ENCODE measurements at regions not wholly inside any gene's neighbourhood (a gene's known extent, or its start where the extent isn't known, plus 50 kb on each side); places are given as distances from the start of the nearest gene placed in this dataset.

DNA sequence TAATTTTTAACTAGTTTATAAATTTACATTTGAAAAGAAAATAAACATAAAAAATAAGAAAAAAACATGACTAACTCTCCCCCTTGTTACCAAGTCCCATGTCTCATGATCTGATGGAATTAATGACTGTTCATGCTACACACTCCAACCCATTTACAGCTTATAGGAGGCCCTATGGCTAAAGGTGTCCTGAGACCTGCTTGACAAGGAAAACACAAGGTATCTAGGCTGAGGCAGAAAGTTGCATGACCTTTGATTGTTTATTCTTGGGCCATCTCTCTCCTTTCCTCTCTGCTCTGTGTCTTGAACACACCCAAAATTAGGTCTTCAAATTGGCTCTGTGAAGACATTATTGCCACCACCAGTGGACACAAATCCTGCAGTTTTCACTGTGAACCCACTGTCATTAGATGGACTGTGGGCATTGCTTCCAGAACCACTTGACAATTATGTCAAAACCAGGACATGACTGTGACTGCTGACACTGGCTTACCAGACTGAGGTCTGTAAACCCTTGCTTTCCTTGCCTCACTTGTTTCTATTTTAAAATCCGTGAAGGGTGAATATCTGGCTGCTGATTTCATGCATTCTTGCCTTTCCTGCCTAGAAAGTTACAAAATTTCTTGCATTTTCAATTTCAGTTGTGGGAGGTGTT lies 386.5 kb upstream of the SPRY2 start:
- H3K4me3 ChIP-seq (ENCODE audit: control insufficient read depth in 1 of 2, extremely low read depth in 1 of 2, low read length in 1 of 2), result no peak overlapping the region
- Mint-ChIP-seq H3K27ac (no peak overlapping the region), H3K4me1 (no peaks in the 10 kb centered on the region), H3K27me3 (no peaks in the 10 kb centered on the region), H3K4me3 (no peak overlapping the region), H3K36me3 (no peaks in the 10 kb centered on the region), H3K9me3 (peaks cover 5 to 34% (median 8%) of the 10 kb centered on the region in 3 donors)
- CTCF ChIA-PET, result no interaction called here
- ATAC-seq (replicated peaks in 1 of 4), result no peak
- H3K27ac ChIP-seq (ENCODE audit: low read length), result no peak overlapping the region
- H3K36me3 ChIP-seq (ENCODE audit: control insufficient read depth in 2 of 2, extremely low read depth in 1 of 2, insufficient read depth in 1 of 2, low read length in 1 of 2), result no peaks in the 10 kb centered on the region
- no peaks in the 10 kb centered on the region for H3K9me3 ChIP-seq
- WGBS (ENCODE audit: insufficient coverage), result 83% methylated on average over 1 of the region's 1 CpG
- no peaks in the 10 kb centered on the region for H3K4me1 ChIP-seq (ENCODE audit: control insufficient read depth in 1 of 2, extremely low read depth in 1 of 2, insufficient read depth in 2 of 2, low read length in 2 of 2)
- H3K27me3 ChIP-seq (replicated peaks in 1 of 2; ENCODE audit: control insufficient read depth in 2 of 2, extremely low read depth in 1 of 2, insufficient read depth in 2 of 2, low read length in 1 of 2), result no peaks in the 10 kb centered on the region
- POLR2A ChIA-PET, result no interaction called here
- DNase-seq, result no peak

DNA sequence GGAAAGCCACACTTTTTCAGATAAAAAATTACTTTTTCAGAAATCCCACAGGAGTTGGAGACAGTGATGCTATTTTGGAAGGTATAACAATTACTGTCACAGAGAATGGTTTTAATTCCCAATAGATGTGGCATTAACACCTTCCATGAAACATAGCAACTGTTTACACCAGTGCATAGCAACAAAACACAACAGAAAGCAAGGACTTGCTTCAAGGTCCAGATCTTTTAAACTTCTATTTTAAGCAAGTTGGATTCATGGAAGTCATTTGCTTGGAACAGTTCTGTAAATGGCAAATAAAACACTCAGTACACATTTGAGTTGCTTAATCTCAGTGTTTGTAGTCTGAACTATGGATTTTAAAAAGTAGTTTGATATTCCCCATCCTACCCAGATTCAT lies 385.9 kb upstream of the SPRY2 start:
- Mint-ChIP-seq H3K4me3 (no peak overlapping the region), H3K9me3 (peaks cover 5 to 35% (median 8%) of the 10 kb centered on the region in 3 donors), H3K4me1 (no peaks in the 10 kb centered on the region), H3K27ac (no peak overlapping the region), H3K36me3 (no peaks in the 10 kb centered on the region), H3K27me3 (no peaks in the 10 kb centered on the region)
- ChIA-PET CTCF (no interaction called here), POLR2A (no interaction called here)
- no peak for DNase-seq
- Histone ChIP-seq H3K4me1 (ENCODE audit: control insufficient read depth in 1 of 2, extremely low read depth in 1 of 2, insufficient read depth in 2 of 2, low read length in 2 of 2) (no peaks in the 10 kb centered on the region), H3K27me3 (replicated peaks in 1 of 2; ENCODE audit: control insufficient read depth in 2 of 2, extremely low read depth in 1 of 2, insufficient read depth in 2 of 2, low read length in 1 of 2) (no peaks in the 10 kb centered on the region), H3K9me3 (no peaks in the 10 kb centered on the region), H3K36me3 (ENCODE audit: control insufficient read depth in 2 of 2, extremely low read depth in 1 of 2, insufficient read depth in 1 of 2, low read length in 1 of 2) (no peaks in the 10 kb centered on the region), H3K27ac (ENCODE audit: low read length) (no peak overlapping the region), H3K4me3 (ENCODE audit: control insufficient read depth in 1 of 2, extremely low read depth in 1 of 2, low read length in 1 of 2) (no peak overlapping the region)
- ATAC-seq (replicated peaks in 1 of 4), result no peak

DNA sequence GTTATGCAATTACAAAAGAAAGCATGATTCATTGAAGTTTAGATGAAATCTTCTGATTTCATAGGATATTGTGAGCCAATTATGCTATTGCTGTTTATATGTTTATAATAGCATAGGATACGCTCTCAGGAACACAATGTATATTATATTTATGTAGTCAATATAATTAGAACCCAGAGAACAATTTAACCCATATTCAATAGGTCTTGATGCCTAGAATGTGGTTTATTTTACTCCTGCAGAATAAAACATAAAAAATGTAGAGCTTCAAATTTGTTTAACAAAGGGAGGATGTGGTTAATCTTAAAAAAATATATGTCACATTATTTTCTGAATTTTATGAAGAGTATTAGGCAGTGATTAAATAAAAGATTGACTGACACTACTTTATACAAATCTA lies 380.8 kb upstream of the SPRY2 start:
- Histone ChIP-seq H3K27ac (ENCODE audit: low read length) (no peak overlapping the region), H3K27me3 (replicated peaks in 1 of 2; ENCODE audit: control insufficient read depth in 2 of 2, extremely low read depth in 1 of 2, insufficient read depth in 2 of 2, low read length in 1 of 2) (no peaks in the 10 kb centered on the region), H3K4me3 (ENCODE audit: control insufficient read depth in 1 of 2, extremely low read depth in 1 of 2, low read length in 1 of 2) (no peak overlapping the region), H3K4me1 (ENCODE audit: control insufficient read depth in 1 of 2, extremely low read depth in 1 of 2, insufficient read depth in 2 of 2, low read length in 2 of 2) (no peaks in the 10 kb centered on the region), H3K9me3 (no peaks in the 10 kb centered on the region), H3K36me3 (ENCODE audit: control insufficient read depth in 2 of 2, extremely low read depth in 1 of 2, insufficient read depth in 1 of 2, low read length in 1 of 2) (no peaks in the 10 kb centered on the region)
- POLR2A ChIA-PET, result no interaction called here
- Mint-ChIP-seq H3K9me3 (peaks cover 0 to 10% (median 1%) of the 10 kb centered on the region in 3 donors), H3K4me3 (no peak overlapping the region), H3K27ac (no peak overlapping the region), H3K4me1 (no peaks in the 10 kb centered on the region), H3K27me3 (no peaks in the 10 kb centered on the region), H3K36me3 (no peaks in the 10 kb centered on the region)
- CTCF ChIA-PET, result no interaction called here
- no peak for ATAC-seq (replicated peaks in 1 of 4)
- WGBS (ENCODE audit: insufficient coverage), result no CpG with 5 or more reads among the region's 1 CpG
- no peak for DNase-seq

DNA sequence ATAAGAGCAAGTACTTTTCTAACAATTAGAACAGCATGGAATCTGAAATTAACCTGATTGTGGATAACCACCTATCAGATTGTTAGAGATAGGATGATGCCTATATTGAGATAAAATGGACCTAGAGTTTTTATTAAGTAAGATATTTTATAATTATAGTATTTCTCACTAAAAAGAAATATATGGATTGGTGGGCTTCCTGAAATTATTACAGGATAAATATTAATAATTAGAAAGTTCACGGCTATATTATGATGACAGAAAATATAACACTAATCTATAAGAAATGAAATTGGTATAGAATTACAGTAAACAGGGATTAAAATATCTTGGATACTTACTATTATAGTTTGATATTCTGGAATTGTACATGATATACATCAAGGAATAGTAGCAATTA lies 378.0 kb upstream of the SPRY2 start:
- Mint-ChIP-seq H3K4me3 (no peak overlapping the region), H3K27me3 (no peaks in the 10 kb centered on the region), H3K9me3 (peaks cover 0 to 11% (median 5%) of the 10 kb centered on the region in 3 donors), H3K36me3 (no peaks in the 10 kb centered on the region), H3K4me1 (no peaks in the 10 kb centered on the region), H3K27ac (no peak overlapping the region)
- no peak overlapping the region for H3K27ac ChIP-seq (ENCODE audit: low read length)
- no peaks in the 10 kb centered on the region for H3K36me3 ChIP-seq (ENCODE audit: control insufficient read depth in 2 of 2, extremely low read depth in 1 of 2, insufficient read depth in 1 of 2, low read length in 1 of 2)
- no peak for ATAC-seq (replicated peaks in 1 of 4)
- DNase-seq, result no peak
- peaks cover 0 to 2% of the 10 kb centered on the region in 2 experiments for H3K4me1 ChIP-seq (ENCODE audit: control insufficient read depth in 1 of 2, extremely low read depth in 1 of 2, insufficient read depth in 2 of 2, low read length in 2 of 2)
- H3K4me3 ChIP-seq (ENCODE audit: control insufficient read depth in 1 of 2, extremely low read depth in 1 of 2, low read length in 1 of 2), result no peak overlapping the region
- ChIA-PET CTCF (no interaction called here), POLR2A (no interaction called here)
- no CpG with 5 or more reads among the region's 1 CpG for WGBS (ENCODE audit: insufficient coverage)
- H3K27me3 ChIP-seq (replicated peaks in 1 of 2; ENCODE audit: control insufficient read depth in 2 of 2, extremely low read depth in 1 of 2, insufficient read depth in 2 of 2, low read length in 1 of 2), result no peaks in the 10 kb centered on the region
- H3K9me3 ChIP-seq, result no peaks in the 10 kb centered on the region

DNA sequence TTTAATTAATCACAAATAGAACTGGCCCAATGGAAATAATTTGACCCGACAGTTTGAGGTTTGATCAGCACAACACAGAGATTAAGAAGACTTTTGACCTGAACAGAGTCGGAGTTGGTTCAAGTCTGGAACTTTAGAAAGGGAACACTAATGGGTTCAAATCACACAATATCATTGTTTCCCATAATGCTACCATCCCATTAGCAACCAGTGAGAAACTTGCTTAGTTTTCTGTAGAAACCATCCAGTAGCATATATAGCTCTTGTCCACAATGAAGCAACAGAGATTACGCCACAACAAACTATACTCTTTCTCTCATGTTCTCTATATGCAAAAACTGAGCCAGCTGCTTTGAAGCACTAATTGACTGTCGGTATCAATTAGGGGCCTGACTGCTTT lies 376.9 kb upstream of the SPRY2 start:
- Histone ChIP-seq H3K27ac (ENCODE audit: low read length) (no peak overlapping the region), H3K4me1 (ENCODE audit: control insufficient read depth in 1 of 2, extremely low read depth in 1 of 2, insufficient read depth in 2 of 2, low read length in 2 of 2) (peaks cover 0 to 2% of the 10 kb centered on the region in 2 experiments), H3K4me3 (ENCODE audit: control insufficient read depth in 1 of 2, extremely low read depth in 1 of 2, low read length in 1 of 2) (no peak overlapping the region), H3K36me3 (ENCODE audit: control insufficient read depth in 2 of 2, extremely low read depth in 1 of 2, insufficient read depth in 1 of 2, low read length in 1 of 2) (no peaks in the 10 kb centered on the region), H3K27me3 (replicated peaks in 1 of 2; ENCODE audit: control insufficient read depth in 2 of 2, extremely low read depth in 1 of 2, insufficient read depth in 2 of 2, low read length in 1 of 2) (no peaks in the 10 kb centered on the region), H3K9me3 (no peaks in the 10 kb centered on the region)
- ChIA-PET POLR2A (no interaction called here), CTCF (no interaction called here)
- Mint-ChIP-seq H3K27me3 (no peaks in the 10 kb centered on the region), H3K4me3 (no peak overlapping the region), H3K27ac (no peak overlapping the region), H3K36me3 (no peaks in the 10 kb centered on the region), H3K4me1 (no peaks in the 10 kb centered on the region), H3K9me3 (peaks cover 0 to 14% (median 5%) of the 10 kb centered on the region in 3 donors)
- ATAC-seq (replicated peaks in 1 of 4), result no peak
- DNase-seq, result no peak
- 80% methylated on average over 1 of the region's 4 CpGs for WGBS (ENCODE audit: insufficient coverage)

DNA sequence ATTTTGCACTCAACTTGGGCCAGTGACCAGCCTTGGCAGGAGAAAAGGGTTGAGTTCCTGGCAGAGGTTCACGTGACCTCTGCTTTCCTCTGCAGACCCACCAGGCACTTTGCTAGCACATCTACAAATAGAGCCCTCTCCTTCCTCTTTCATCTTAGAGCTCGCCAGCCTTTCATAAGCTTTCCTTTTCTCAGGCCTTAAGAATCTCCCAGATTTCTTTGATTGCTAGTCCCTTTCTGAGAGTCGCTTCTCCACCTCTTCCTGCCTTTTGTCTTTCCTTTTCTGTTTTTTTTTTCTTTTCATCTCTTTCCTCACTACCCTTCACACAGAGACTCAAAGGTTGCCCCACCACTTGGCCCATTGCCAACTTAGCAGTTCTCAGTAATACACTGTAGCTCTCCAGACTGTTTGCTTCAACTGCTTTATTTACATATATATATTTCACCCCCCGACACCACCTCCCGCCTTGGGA lies 375.7 kb upstream of the SPRY2 start:
- peaks cover 0 to 9% (median 5%) of the 10 kb centered on the region in 3 donors for H3K9me3 Mint-ChIP-seq
- H3K4me1 Mint-ChIP-seq, result no peaks in the 10 kb centered on the region
- ATAC-seq (replicated peaks in 1 of 4) (no peak), DNase-seq (no peak)
- POLR2A ChIA-PET, result no interaction called here
- Histone ChIP-seq H3K27me3 (replicated peaks in 1 of 2; ENCODE audit: control insufficient read depth in 2 of 2, extremely low read depth in 1 of 2, insufficient read depth in 2 of 2, low read length in 1 of 2) (no peaks in the 10 kb centered on the region), H3K9me3 (no peaks in the 10 kb centered on the region), H3K27ac (ENCODE audit: low read length) (no peak overlapping the region), H3K4me3 (ENCODE audit: control insufficient read depth in 1 of 2, extremely low read depth in 1 of 2, low read length in 1 of 2) (no peak overlapping the region), H3K36me3 (ENCODE audit: control insufficient read depth in 2 of 2, extremely low read depth in 1 of 2, insufficient read depth in 1 of 2, low read length in 1 of 2) (no peaks in the 10 kb centered on the region), H3K4me1 (ENCODE audit: control insufficient read depth in 1 of 2, extremely low read depth in 1 of 2, insufficient read depth in 2 of 2, low read length in 2 of 2) (peaks cover 0 to 2% of the 10 kb centered on the region in 2 experiments)
- WGBS (ENCODE audit: insufficient coverage), result 21% methylated on average over 3 of the region's 5 CpGs
- no peaks in the 10 kb centered on the region for H3K36me3 Mint-ChIP-seq
- CTCF ChIA-PET, result no interaction called here
- H3K27me3 Mint-ChIP-seq, result no peaks in the 10 kb centered on the region
- no peak overlapping the region for H3K4me3 Mint-ChIP-seq
- H3K27ac Mint-ChIP-seq, result no peak overlapping the region

DNA sequence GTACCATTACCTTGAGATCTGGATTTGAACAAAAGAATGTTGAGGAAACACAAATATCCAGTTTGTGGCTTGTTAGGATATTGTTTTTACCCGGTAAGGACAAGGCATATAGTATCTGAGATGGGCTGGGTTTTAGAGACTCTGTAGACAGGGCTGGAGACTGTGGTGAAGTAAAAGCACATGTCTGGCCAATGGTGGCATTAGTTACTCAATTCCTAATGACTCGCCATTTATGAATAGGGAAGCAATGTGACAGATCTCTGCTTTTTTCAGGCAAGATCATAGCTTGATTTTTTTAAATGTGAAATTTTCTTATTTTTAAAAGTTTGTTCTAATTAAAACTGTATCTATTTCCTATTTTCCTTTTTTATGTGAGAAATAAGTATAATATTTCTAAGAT lies 371.1 kb upstream of the SPRY2 start:
- H3K27me3 Mint-ChIP-seq, result no peaks in the 10 kb centered on the region
- ChIA-PET CTCF (no interaction called here), POLR2A (interaction anchor here in 1 of 2 donors (0.6 kb wide), 1 partner anchor 334 kb away, joined by 3 read pairs; no protein-coding TSS in a partner anchor)
- H3K4me3 Mint-ChIP-seq, result no peak overlapping the region
- WGBS (ENCODE audit: insufficient coverage), result 78% methylated on average over 1 of the region's 2 CpGs
- H3K27ac ChIP-seq (ENCODE audit: low read length), result no peak overlapping the region
- DNase-seq (no peak), ATAC-seq (replicated peaks in 1 of 4) (no peak)
- peaks cover 0 to 8% (median 5%) of the 10 kb centered on the region in 3 donors for H3K9me3 Mint-ChIP-seq
- no peaks in the 10 kb centered on the region for H3K36me3 ChIP-seq (ENCODE audit: control insufficient read depth in 2 of 2, extremely low read depth in 1 of 2, insufficient read depth in 1 of 2, low read length in 1 of 2)
- no peaks in the 10 kb centered on the region for H3K36me3 Mint-ChIP-seq
- no peak overlapping the region for H3K4me3 ChIP-seq (ENCODE audit: control insufficient read depth in 1 of 2, extremely low read depth in 1 of 2, low read length in 1 of 2)
- H3K9me3 ChIP-seq, result no peaks in the 10 kb centered on the region
- no peaks in the 10 kb centered on the region for H3K4me1 Mint-ChIP-seq
- peaks cover 0 to 2% of the 10 kb centered on the region in 2 experiments for H3K27me3 ChIP-seq (replicated peaks in 1 of 2; ENCODE audit: control insufficient read depth in 2 of 2, extremely low read depth in 1 of 2, insufficient read depth in 2 of 2, low read length in 1 of 2)
- H3K27ac Mint-ChIP-seq, result no peak overlapping the region
- peaks cover 0 to 2% of the 10 kb centered on the region in 2 experiments for H3K4me1 ChIP-seq (ENCODE audit: control insufficient read depth in 1 of 2, extremely low read depth in 1 of 2, insufficient read depth in 2 of 2, low read length in 2 of 2)
